Effector memory CD8-positive, alpha-beta T cell (primary cell): ENCODE measurements at regions not wholly inside any gene's neighbourhood (a gene's known extent, or its start where the extent isn't known, plus 50 kb on each side); places are given as distances from the start of the nearest gene placed in this dataset.
"Not testable (repeated sequence)": the region's sequence is repeated elsewhere in the genome, so short reads cannot be mapped to it uniquely, and the experiment has no call there.

Experiments
- ATAC-seq: fragments of 150-1000 bp; cut with Tn5 transposase; replicated peaks from 2 replicates; pipeline ENCODE4 v1.10.0; 2021; ENCODE audit warnings: mild to moderate bottlenecking, moderate library complexity
- DNase-seq, 3 experiments: peaks; one replicate each; pipeline ENCODE4 v3.0.0; 2021
- H3K27ac Mint-ChIP-seq, 2 donors: one replicate each; pipeline ENCODE4 v1.8.0; 2022; ENCODE audit warnings: mild to moderate bottlenecking in 2 of 2, mixed read lengths in 2 of 2, moderate library complexity in 2 of 2
- H3K27me3 Mint-ChIP-seq, 2 donors: one replicate each; pipeline ENCODE4 v1.8.0; 2022; ENCODE audit warnings: mixed read lengths in 2 of 2
- H3K36me3 Mint-ChIP-seq: one replicate; pipeline ENCODE4 v1.8.0; 2022; ENCODE audit warnings: mild to moderate bottlenecking, moderate library complexity, mixed read lengths; ENCODE audit not compliant: insufficient read depth
- H3K4me1 Mint-ChIP-seq, 2 donors: one replicate each; pipeline ENCODE4 v1.8.0; 2022; ENCODE audit warnings: low read depth in 2 of 2, mixed read lengths in 2 of 2
- H3K4me3 Mint-ChIP-seq, 2 donors: one replicate each; pipeline ENCODE4 v1.8.0; 2022; ENCODE audit warnings: mild to moderate bottlenecking in 2 of 2, mixed read lengths in 2 of 2, moderate library complexity in 2 of 2
- H3K9me3 Mint-ChIP-seq, 2 donors: one replicate each; pipeline ENCODE4 v1.8.0; 2022; ENCODE audit warnings: mixed read lengths in 2 of 2

DNA sequence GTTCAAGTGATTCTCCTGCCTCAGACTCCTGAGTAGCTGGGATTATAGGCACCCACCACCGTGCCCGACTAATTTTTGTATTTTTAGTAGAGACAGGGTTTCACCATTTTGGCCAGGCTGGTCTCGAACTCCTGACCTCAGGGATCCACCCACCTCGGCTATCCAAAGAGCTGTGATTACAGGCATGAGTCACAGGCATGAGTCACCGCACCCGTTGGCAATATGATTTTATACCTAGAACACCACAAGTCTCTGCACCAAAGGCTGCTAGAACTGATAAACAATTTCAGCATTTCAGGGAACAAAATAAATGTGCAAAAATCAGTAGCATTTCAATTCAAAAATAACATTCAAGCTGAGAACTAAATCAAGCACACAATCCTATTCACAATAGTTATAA lies 1177.6 kb downstream of the STIM2 start:
- H3K36me3 Mint-ChIP-seq, H3K4me1 Mint-ChIP-seq, H3K27ac Mint-ChIP-seq, H3K27me3 Mint-ChIP-seq, ATAC-seq, DNase-seq, H3K4me3 Mint-ChIP-seq: not testable (repeated sequence)
- peaks cover 11 to 28% of the 10 kb centered on the region in 2 donors for H3K9me3 Mint-ChIP-seq

DNA sequence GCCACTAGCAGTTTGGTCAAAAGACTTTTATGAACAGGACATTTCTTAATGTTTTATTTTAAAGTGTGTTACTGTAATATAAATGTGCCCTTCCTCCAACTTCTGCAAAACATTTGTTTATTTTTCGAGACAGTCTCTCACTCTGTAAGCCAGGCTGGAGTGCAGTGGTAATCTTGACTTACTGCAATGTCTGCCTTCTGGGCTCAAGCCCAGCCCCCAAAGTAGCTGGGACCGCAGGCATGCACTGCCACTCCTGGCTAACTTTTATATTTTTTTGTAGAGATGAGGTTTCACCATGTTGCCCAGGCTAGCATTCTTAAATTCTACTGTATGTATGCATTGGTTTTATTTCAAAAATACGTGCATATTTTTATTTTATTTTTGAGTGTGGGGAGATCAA lies 1201.9 kb downstream of the STIM2 start:
- no peaks in the 10 kb centered on the region for H3K27me3 Mint-ChIP-seq
- DNase-seq: no peak
- no peaks in the 10 kb centered on the region for H3K36me3 Mint-ChIP-seq
- ATAC-seq: no peak
- H3K4me1 Mint-ChIP-seq: no peaks in the 10 kb centered on the region
- no peak overlapping the region for H3K4me3 Mint-ChIP-seq
- H3K27ac Mint-ChIP-seq: no peak overlapping the region
- H3K9me3 Mint-ChIP-seq: peaks cover 7 to 15% of the 10 kb centered on the region in 2 donors

DNA sequence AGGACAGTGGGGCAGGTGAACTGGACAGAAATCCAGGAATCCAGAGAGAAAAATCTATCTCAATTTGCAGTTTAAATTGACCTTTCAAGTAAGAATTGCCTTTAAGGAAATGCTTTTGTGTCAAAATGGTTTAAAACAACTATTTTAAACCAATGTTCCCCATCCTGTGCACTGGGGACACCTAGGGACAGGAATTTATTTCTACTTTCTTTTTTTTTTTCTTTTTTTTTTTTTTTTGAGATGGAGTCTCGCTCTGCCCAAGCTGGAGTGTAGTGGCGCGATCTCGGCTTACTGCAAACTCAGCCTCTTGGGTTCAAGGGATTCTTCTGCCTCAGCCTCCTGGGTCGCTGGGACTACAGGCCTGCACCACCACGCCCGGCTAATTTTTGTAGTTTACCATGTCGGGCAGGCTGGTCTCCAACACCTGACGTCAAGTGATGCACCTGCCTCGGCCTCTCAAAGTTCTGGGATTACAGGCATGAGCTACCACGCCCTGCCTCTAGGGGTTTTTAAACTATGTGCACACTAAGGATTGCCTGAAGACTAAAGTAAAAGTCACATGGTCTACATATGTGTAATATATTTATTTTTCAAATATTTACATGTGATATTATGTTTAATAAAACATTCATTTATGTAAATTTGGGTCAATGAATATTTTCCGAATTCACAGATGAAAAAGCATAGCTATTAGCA lies 1213.4 kb downstream of the STIM2 start:
- DNase-seq (no peak), ATAC-seq (no peak)
- H3K27ac Mint-ChIP-seq: no peak overlapping the region
- no peaks in the 10 kb centered on the region for H3K4me1 Mint-ChIP-seq
- H3K27me3 Mint-ChIP-seq: no peaks in the 10 kb centered on the region
- H3K4me3 Mint-ChIP-seq: no peak overlapping the region
- no peaks in the 10 kb centered on the region for H3K36me3 Mint-ChIP-seq
- peaks cover 7 to 9% of the 10 kb centered on the region in 2 donors for H3K9me3 Mint-ChIP-seq

DNA sequence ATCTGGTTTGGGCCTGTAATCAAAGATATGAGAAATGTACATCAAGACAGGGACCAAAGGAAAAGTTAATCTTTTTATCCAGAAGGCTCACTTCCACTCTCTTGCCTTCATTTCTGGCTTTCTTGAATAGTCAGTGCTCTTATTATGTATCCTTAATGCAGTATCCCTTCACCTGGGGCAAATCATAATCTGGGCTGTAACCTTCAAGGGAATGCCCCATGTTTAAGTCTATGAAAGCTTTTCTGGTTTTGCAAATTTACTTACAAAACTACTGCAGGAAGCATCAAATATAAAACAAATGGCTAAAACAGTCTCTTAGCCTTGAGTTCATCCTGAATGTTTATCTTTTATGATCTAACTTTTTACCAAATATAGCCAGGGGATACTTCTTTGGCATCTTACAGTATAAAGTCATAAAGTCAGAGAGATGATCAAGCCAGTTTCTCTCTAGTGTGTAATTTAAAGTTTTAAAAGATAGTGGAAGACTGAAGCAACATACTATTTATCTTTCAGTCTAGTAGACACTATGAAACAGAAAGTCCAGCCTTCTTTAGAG lies 1214.8 kb downstream of the STIM2 start:
- no peak for ATAC-seq
- no peak for DNase-seq
- no peaks in the 10 kb centered on the region for H3K27me3 Mint-ChIP-seq
- no peaks in the 10 kb centered on the region for H3K36me3 Mint-ChIP-seq
- peaks cover 14 to 15% of the 10 kb centered on the region in 2 donors for H3K9me3 Mint-ChIP-seq
- H3K27ac Mint-ChIP-seq: no peak overlapping the region
- no peak overlapping the region for H3K4me3 Mint-ChIP-seq
- H3K4me1 Mint-ChIP-seq: no peaks in the 10 kb centered on the region

DNA sequence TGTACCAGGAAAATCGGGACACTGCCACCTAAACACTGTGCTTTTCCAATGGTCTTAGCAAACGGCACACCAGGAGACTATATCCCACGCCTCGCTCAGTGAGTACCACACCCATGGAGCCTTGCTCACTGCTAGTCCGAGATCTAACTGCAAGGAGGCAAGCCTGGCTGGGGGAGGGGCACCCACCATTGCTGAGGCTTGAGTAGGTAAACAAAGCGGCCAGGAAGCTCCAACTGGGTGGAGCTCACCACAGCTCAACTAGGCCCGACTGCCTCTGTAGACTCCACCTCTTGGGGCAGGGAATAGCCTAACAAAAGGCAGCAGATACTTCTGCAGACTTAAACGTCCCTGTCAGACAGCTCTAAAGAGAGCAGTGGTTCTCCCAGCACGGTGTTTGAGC lies 1216.6 kb downstream of the STIM2 start:
- not testable (repeated sequence) for H3K27me3 Mint-ChIP-seq, H3K27ac Mint-ChIP-seq, ATAC-seq, H3K36me3 Mint-ChIP-seq, DNase-seq, H3K4me3 Mint-ChIP-seq, H3K4me1 Mint-ChIP-seq
- peaks cover 14 to 15% of the 10 kb centered on the region in 2 donors for H3K9me3 Mint-ChIP-seq

DNA sequence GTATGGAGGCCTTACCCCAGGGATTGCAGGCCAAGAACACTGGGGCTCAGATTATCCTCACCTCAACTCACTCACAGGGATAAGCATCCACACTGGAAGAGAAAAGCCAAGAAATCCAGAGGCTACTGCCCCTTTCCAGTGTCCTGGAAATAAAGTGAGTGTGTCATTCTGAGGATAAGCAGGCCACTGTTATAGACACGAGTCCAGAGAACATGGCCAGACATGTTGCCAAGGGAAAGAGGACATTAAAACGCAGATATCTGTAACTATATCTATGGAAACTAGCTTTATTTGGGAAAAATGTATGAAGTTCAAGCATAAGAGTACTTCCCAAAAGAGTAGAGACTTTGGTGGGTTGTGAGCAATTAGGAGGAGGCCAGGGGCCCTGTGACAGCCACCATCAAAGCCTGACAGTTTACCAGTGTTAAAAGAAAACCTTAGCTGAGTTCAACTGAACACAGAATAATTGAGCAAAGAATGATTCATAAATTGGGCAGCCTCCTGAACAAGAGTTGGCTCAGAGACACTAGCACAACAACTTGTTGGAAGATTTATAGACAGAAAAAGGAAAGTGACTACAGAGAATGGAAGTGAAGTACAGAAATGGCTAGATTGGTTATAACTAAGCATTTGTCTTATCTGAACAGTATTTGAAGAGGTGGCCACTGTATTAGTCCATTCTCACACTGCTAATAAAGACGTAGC lies 1222.2 kb downstream of the STIM2 start:
- Mint-ChIP-seq H3K27me3 (no peaks in the 10 kb centered on the region), H3K4me1 (no peaks in the 10 kb centered on the region), H3K36me3 (no peaks in the 10 kb centered on the region), H3K9me3 (peaks cover 23 to 36% of the 10 kb centered on the region in 2 donors), H3K4me3 (no peak overlapping the region), H3K27ac (no peak overlapping the region)
- ATAC-seq: no peak
- DNase-seq: no peak

DNA sequence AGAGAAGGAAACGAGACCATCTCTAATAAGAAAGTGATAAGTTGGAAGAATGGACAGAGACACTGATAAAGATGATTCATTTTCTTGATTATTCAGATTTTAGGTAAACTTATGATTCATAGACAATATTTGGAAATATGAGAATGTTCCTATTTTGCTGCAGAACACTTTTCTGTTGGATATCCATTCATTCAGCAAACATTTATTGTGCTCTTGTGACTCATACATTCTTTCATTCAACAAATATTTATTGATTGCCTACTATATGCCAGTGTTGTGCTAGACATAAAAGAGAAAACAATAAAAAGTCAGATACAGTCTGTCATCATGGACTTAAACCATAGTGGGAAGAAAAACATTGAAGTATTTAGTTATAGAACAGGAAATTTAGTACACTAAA lies 1232.0 kb downstream of the STIM2 start:
- Mint-ChIP-seq H3K27me3 (no peaks in the 10 kb centered on the region), H3K36me3 (no peaks in the 10 kb centered on the region), H3K4me3 (no peak overlapping the region), H3K27ac (no peak overlapping the region), H3K9me3 (peaks cover 0 to 24% of the 10 kb centered on the region in 2 donors), H3K4me1 (no peaks in the 10 kb centered on the region)
- DNase-seq: no peak
- no peak for ATAC-seq

DNA sequence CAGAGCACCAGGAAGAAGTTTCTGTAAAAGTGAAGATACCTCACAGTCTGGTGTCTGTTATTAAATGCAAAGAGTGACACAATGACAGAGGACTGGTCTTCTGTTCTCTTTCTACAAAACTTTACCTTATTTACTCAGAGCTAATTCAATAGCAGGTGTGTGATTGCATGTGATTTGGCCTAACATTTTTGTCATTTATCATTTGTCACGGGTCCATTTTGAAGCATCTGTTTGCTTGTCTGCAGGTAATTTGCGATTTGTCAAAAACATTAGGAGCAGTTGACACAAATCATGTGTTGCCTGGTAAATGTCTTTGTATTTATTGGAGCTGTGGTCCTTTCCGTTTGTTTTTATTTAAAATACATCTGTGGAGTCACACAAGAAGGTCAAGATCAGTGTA lies 1232.4 kb downstream of the STIM2 start:
- Mint-ChIP-seq H3K4me1 (no peaks in the 10 kb centered on the region), H3K9me3 (peaks cover 0 to 24% of the 10 kb centered on the region in 2 donors), H3K27me3 (no peaks in the 10 kb centered on the region), H3K4me3 (no peak overlapping the region), H3K27ac (no peak overlapping the region), H3K36me3 (no peaks in the 10 kb centered on the region)
- ATAC-seq: no peak
- DNase-seq: no peak

DNA sequence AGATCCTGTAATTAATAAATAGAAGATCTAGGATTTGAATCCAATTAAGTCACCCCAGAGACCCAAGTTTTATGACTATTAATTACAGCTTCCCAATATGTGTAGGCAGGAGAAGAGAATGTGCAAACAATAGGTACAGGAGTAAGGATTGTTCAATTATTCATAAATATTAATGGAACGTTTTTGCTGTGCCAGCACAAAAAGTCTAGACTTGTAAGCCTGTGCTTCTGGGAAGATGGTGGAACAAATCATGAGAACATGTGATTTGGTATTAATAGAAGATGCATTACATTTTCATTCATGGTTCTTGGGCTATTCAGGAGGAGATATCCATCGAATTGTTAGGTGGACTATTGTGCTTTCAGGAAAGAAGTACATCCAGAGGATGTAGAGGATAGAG lies 1240.9 kb downstream of the STIM2 start:
- Mint-ChIP-seq H3K9me3 (peaks cover 3 to 11% of the 10 kb centered on the region in 2 donors), H3K27me3 (no peaks in the 10 kb centered on the region), H3K27ac (no peak overlapping the region), H3K4me3 (no peak overlapping the region), H3K4me1 (no peaks in the 10 kb centered on the region), H3K36me3 (no peaks in the 10 kb centered on the region)
- ATAC-seq: no peak
- no peak for DNase-seq

DNA sequence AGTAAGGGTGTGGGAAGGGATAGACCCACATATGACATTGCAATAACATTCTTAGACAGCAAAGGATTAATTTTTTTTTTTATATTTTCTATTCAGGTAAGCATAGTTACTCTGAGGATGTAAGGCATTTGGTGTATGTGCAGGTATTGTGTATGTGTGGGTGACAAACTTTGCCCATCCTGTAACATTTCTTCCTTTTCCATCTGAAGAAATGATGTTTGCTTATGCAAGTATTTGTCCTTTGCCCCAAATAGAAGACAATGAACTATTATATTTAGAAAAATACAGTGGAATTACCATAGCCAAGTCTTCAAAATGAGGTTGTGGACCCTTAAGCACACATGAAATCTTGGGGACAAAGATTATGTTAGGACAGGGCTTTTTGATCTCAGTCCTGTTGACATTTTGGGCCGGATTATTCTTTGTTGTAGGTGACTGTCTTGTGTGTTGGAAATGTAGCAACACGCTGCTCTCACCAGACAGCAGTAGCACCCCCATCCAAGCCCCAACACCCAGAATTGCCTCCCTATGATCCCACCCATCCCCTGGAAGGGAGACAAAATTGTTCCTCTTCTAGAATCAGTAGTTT lies 1244.7 kb downstream of the STIM2 start:
- H3K4me1 Mint-ChIP-seq: no peaks in the 10 kb centered on the region
- peaks cover 3 to 11% of the 10 kb centered on the region in 2 donors for H3K9me3 Mint-ChIP-seq
- H3K36me3 Mint-ChIP-seq: no peaks in the 10 kb centered on the region
- no peak overlapping the region for H3K27ac Mint-ChIP-seq
- H3K27me3 Mint-ChIP-seq: no peaks in the 10 kb centered on the region
- ATAC-seq: no peak
- no peak for DNase-seq
- H3K4me3 Mint-ChIP-seq: no peak overlapping the region

DNA sequence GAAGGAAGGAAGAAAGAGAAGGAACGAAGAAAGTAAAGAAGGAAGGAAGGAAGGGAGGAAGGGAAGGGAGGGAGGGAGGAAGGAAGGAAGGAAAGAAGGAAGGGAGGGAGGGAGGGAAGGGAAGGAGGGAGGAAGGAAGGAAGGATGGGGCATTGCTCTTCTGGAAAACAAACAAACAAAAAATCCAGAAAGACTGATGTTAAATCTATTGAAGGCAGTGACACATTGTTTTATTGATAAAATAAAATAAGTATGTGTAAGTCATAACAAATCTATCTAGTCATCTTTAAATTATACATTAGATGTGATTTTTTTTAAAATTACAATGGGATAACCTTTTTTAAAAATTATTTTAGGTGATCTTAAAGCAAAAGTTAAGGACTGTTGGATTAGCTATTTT lies 1245.5 kb downstream of the STIM2 start:
- no peak overlapping the region for H3K27ac Mint-ChIP-seq
- DNase-seq: no peak
- no peaks in the 10 kb centered on the region for H3K36me3 Mint-ChIP-seq
- peaks cover 3 to 11% of the 10 kb centered on the region in 2 donors for H3K9me3 Mint-ChIP-seq
- no peaks in the 10 kb centered on the region for H3K27me3 Mint-ChIP-seq
- H3K4me1 Mint-ChIP-seq: no peaks in the 10 kb centered on the region
- no peak overlapping the region for H3K4me3 Mint-ChIP-seq
- ATAC-seq: no peak

DNA sequence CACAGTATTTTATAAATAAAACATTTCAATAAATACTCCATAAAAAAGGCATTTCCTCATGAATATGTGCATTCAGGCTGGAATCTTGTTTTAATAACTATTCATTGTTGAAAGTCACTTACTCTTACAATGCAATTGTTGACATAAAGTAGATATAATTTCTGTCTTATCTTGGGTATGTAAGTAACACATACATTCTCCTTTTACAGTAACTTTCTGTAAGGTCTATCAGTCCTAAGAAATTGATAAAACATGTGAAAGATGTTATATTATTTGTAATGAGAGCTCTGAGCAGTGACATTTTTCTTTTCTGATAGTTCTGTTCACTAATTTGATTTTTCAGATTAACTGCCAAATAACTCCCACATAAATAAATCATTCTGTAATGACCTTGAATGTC lies 1249.2 kb downstream of the STIM2 start:
- no peaks in the 10 kb centered on the region for H3K27me3 Mint-ChIP-seq
- H3K9me3 Mint-ChIP-seq: peaks cover 0 to 3% of the 10 kb centered on the region in 2 donors
- DNase-seq: no peak
- no peaks in the 10 kb centered on the region for H3K4me1 Mint-ChIP-seq
- no peak overlapping the region for H3K27ac Mint-ChIP-seq
- H3K4me3 Mint-ChIP-seq: no peak overlapping the region
- ATAC-seq: no peak
- no peaks in the 10 kb centered on the region for H3K36me3 Mint-ChIP-seq

DNA sequence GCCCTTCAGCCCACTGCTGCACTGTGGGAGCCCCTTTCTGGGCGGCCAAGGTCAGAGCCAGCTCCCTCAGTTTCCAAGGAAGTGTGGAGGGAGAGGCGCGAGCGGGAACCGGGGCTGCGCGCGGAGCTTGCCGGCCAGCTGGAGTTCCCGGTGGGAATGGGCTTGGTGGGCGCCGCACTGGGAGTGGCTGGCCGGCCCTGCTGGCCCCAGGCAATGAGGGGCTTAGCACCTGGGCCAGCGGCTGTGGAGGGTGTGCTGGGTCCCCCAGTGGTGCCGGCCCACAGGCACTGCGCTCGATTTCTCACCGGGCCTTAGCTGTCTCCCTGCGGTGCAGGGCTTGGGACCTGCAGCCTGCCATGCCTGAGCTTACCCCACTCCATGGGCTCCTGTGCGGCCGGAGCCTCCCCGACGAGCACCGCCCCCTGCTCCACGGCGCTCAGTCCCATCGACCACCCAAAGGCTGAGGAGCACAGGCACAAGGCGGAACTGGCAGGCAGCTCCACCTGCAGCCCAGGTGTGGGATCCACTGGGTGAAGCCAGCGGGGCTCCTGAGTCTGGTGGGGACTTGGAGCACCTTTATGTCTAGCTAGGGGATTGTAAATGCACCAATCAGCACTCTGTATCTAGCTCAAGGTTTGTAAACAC lies 1252.2 kb downstream of the STIM2 start:
- not testable (repeated sequence) for DNase-seq, H3K27ac Mint-ChIP-seq, H3K4me3 Mint-ChIP-seq, ATAC-seq, H3K9me3 Mint-ChIP-seq, H3K4me1 Mint-ChIP-seq, H3K36me3 Mint-ChIP-seq, H3K27me3 Mint-ChIP-seq
